Neural cell (in vitro differentiated cells): ENCODE measurements at regions not wholly inside any gene's neighbourhood (a gene's known extent, or its start where the extent isn't known, plus 50 kb on each side); places are given as distances from the start of the nearest gene placed in this dataset.

Source experiments
- H2AFZ ChIP-seq: fragments of 200-600, 300-800 bp; sonication (generic), shearing (Covaris generic); 2 replicates; pipeline ENCODE4 v1.6.0; 2014; ENCODE audit warnings: low read depth, mild to moderate bottlenecking, antibody characterized with exemption, low read length, moderate library complexity
- H3F3A ChIP-seq: fragments of 200-600 bp; shearing (Covaris generic); 2 replicates; pipeline ENCODE4 v1.6.1; 2016; ENCODE audit warnings: mild to moderate bottlenecking, moderate library complexity, mixed read lengths, antibody characterized with exemption, low read length; ENCODE audit not compliant: insufficient read depth, poor library complexity, severe bottlenecking
- H3K27ac ChIP-seq: fragments of 200-600, 300-800 bp; sonication (generic), shearing (Covaris generic); 2 replicates; pipeline ENCODE4 v1.5.1; 2014; ENCODE audit warnings: mild to moderate bottlenecking, low read length, moderate library complexity
- H3K27me3 ChIP-seq: fragments of 300-800, 200-600 bp; sonication (generic), shearing (Covaris generic); 2 replicates; pipeline ENCODE4 v1.6.0; 2014; ENCODE audit warnings: mild to moderate bottlenecking, low read depth, low read length, moderate library complexity; ENCODE audit not compliant: insufficient read depth
- H3K36me3 ChIP-seq: fragments of 300-800, 200-600 bp; sonication (generic), shearing (Covaris generic); 2 replicates; pipeline ENCODE4 v1.5.1; 2014; ENCODE audit warnings: mild to moderate bottlenecking, antibody characterized with exemption, low read length, moderate library complexity; ENCODE audit not compliant: insufficient read depth
- H3K4me2 ChIP-seq: fragments of 300-800, 200-600 bp; sonication (generic), shearing (Covaris generic); 2 replicates; pipeline ENCODE4 v1.6.0; 2014; ENCODE audit warnings: mild to moderate bottlenecking, low read length
- H3K4me3 ChIP-seq: fragments of 300-800, 200-600 bp; sonication (generic), shearing (Covaris generic); 2 replicates; pipeline ENCODE4 v1.5.1; 2014; ENCODE audit warnings: mild to moderate bottlenecking, low read length, moderate library complexity
- H3K79me2 ChIP-seq: fragments of 200-600 bp; shearing (Covaris generic); replicated peaks from 2 replicates; pipeline ENCODE4 v1.6.0; 2014; ENCODE audit warnings: mild to moderate bottlenecking, low read length, moderate library complexity; ENCODE audit not compliant: insufficient read depth
- H3K9ac ChIP-seq: fragments of 300-800, 200-600 bp; sonication (generic), shearing (Covaris generic); 2 replicates; pipeline ENCODE4 v1.6.1; 2016; ENCODE audit warnings: mild to moderate bottlenecking, low read length, mixed read lengths
- H3K9me2 ChIP-seq: fragments of 200-600 bp; shearing (Covaris generic); 2 replicates; pipeline ENCODE4 v1.6.1; 2016; ENCODE audit warnings: mild to moderate bottlenecking, low read length, mixed read lengths; ENCODE audit not compliant: insufficient read depth
- H3K9me3 ChIP-seq: fragments of 200-600, 300-800 bp; sonication (generic), shearing (Covaris generic); 2 replicates; pipeline ENCODE4 v1.6.1; 2016; ENCODE audit warnings: mild to moderate bottlenecking, mixed run types, low read length, moderate library complexity, mixed read lengths
- H4K20me1 ChIP-seq: fragments of 200-600 bp; shearing (Covaris generic); 2 replicates; pipeline ENCODE4 v1.6.1; 2016; ENCODE audit warnings: mild to moderate bottlenecking, mixed run types; ENCODE audit not compliant: insufficient read depth
- CTCF ChIP-seq: fragments of 450-650 bp; IDR thresholded peaks from 2 replicates; pipeline ENCODE4 v1.5.1; 2014; ENCODE audit warnings: antibody characterized with exemption, mild to moderate bottlenecking, moderate library complexity; ENCODE audit not compliant: poor library complexity, severe bottlenecking
- EP300 ChIP-seq: fragments of 450-650 bp; conservative IDR thresholded peaks from 2 replicates; pipeline ENCODE4 v1.6.1; 2014; ENCODE audit warnings: antibody characterized with exemption, mild to moderate bottlenecking, moderate library complexity; ENCODE audit not compliant: poor library complexity, severe bottlenecking
- EZH2 ChIP-seq: fragments of 200-600, 300-800 bp; shearing (Covaris generic), sonication (generic); IDR thresholded peaks from 2 replicates; pipeline ENCODE4 v1.6.1; 2014; ENCODE audit warnings: antibody characterized with exemption, low read length, borderline replicate concordance, mild to moderate bottlenecking; ENCODE audit not compliant: insufficient read depth, poor library complexity, severe bottlenecking
- MXI1 ChIP-seq: fragments of 450-650 bp; conservative IDR thresholded peaks from 2 replicates; pipeline ENCODE4 v1.6.1; 2014; ENCODE audit warnings: antibody characterized with exemption, mild to moderate bottlenecking; ENCODE audit not compliant: poor library complexity, severe bottlenecking
- POLR2AphosphoS5 ChIP-seq: IDR thresholded peaks from 2 replicates; pipeline ENCODE4 v1.6.1; 2012
- RAD21 ChIP-seq: fragments of 450-650 bp; conservative IDR thresholded peaks from 2 replicates; pipeline ENCODE4 v1.6.1; 2014; ENCODE audit warnings: antibody characterized with exemption, mild to moderate bottlenecking, moderate library complexity
- REST ChIP-seq: IDR thresholded peaks from 2 replicates; pipeline ENCODE4 v1.6.1; 2012; ENCODE audit warnings: borderline replicate concordance
- SMC3 ChIP-seq: fragments of 450-650 bp; conservative IDR thresholded peaks from 2 replicates; pipeline ENCODE4 v1.6.1; 2014; ENCODE audit warnings: antibody characterized with exemption, mild to moderate bottlenecking, moderate library complexity; ENCODE audit not compliant: poor library complexity
- TAF1 ChIP-seq: IDR thresholded peaks from 2 replicates; pipeline ENCODE4 v1.6.1; 2012; ENCODE audit warnings: low read depth

- Histone ChIP-seq H3K27ac (no peak overlapping the region), H3K9me3 (no peaks in the 10 kb centered on the region), H4K20me1 (no peaks in the 10 kb centered on the region), H2AFZ (no peak overlapping the region), H3K27me3 (no peaks in the 10 kb centered on the region), H3K4me2 (no peak overlapping the region), H3K4me3 (no peak overlapping the region), H3K9ac (no peak overlapping the region), H3K9me2 (no peaks in the 10 kb centered on the region), H3F3A (no peaks in the 10 kb centered on the region), H3K79me2 (no peaks in the 10 kb centered on the region), H3K36me3 (no peaks in the 10 kb centered on the region)
- TF ChIP-seq POLR2AphosphoS5 = no peak
- no peak for TF ChIP-seq TAF1
- no peak for TF ChIP-seq CTCF
- no peak for TF ChIP-seq SMC3
- no peak for TF ChIP-seq EP300
Measured at GRCh38 chr2:239857591-239857990, 167.6 kb downstream of the NDUFA10 start.

DNA sequence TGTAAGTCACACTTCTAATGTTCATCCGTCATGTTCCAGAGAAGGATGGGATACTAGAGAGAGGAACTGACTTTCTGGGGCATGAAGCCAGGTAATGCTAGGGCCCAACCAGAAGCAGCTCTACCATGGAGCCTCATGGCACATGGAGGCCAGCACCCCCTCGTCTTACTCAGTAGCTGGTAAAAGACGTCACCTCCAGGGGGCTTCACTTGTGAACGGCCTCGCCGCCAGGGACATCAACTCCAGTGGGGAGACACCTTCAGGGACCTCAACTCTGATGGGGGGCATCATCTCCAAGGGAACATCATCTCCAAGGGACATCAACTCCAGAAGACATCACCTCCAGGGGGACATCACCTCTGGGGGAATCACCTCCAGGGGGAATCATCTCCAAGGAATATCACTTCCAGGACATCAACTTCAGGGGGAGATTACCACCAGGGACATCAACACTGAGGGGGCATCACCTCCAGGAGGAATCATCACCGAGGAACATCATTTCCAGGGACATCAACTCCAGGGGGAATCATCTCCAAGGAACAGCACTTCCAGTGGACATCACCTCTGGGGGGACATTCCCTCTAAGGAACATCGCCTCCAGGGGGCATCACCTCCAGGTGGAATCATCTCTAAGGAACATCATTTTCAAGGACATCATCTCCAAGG is 168.4 kb downstream of the NDUFA10 start:
- Histone ChIP-seq H3K9ac (no peak overlapping the region), H3K9me2 (no peaks in the 10 kb centered on the region), H3F3A (no peaks in the 10 kb centered on the region), H2AFZ (no peak overlapping the region), H3K79me2 (no peaks in the 10 kb centered on the region), H3K36me3 (no peaks in the 10 kb centered on the region), H4K20me1 (no peaks in the 10 kb centered on the region), H3K27ac (no peak overlapping the region), H3K27me3 (no peaks in the 10 kb centered on the region), H3K4me2 (no peak overlapping the region), H3K4me3 (no peak overlapping the region), H3K9me3 (no peaks in the 10 kb centered on the region)
- no peak for TF ChIP-seq EP300
- TF ChIP-seq REST = no peak
- TF ChIP-seq SMC3 = no peak
- no peak for TF ChIP-seq POLR2AphosphoS5
- no peak for TF ChIP-seq EZH2
- no peak for TF ChIP-seq MXI1
- no peak for TF ChIP-seq RAD21
- no peak for TF ChIP-seq CTCF
- no peak for TF ChIP-seq TAF1
